ENCODE measurements at regions not wholly inside any gene's neighbourhood (a gene's known extent, or its start where the extent isn't known, plus 50 kb on each side); places are given as distances from the start of the nearest gene placed in this dataset.

GRCh38 chr5:145293716-145294115 is 541.4 kb downstream of the PRELID2 start:
- H3K27ac Mint-ChIP-seq: no peak overlapping the region
- DNase-seq (ENCODE audit: low spot score in 2 of 2, unreplicated experiment in 2 of 2): no peak
- H3K36me3 Mint-ChIP-seq: no peaks in the 10 kb centered on the region
- no peaks in the 10 kb centered on the region for H3K9me3 Mint-ChIP-seq
- TF ChIP-seq, protein P1, sequence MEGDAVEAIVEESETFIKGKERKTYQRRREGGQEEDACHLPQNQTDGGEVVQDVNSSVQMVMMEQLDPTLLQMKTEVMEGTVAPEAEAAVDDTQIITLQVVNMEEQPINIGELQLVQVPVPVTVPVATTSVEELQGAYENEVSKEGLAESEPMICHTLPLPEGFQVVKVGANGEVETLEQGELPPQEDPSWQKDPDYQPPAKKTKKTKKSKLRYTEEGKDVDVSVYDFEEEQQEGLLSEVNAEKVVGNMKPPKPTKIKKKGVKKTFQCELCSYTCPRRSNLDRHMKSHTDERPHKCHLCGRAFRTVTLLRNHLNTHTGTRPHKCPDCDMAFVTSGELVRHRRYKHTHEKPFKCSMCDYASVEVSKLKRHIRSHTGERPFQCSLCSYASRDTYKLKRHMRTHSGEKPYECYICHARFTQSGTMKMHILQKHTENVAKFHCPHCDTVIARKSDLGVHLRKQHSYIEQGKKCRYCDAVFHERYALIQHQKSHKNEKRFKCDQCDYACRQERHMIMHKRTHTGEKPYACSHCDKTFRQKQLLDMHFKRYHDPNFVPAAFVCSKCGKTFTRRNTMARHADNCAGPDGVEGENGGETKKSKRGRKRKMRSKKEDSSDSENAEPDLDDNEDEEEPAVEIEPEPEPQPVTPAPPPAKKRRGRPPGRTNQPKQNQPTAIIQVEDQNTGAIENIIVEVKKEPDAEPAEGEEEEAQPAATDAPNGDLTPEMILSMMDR (IDR thresholded peaks at IDR 0.05; ENCODE audit: unreplicated experiment): no peak
- H3K27me3 Mint-ChIP-seq (ENCODE audit: low read depth): no peaks in the 10 kb centered on the region
- H3K4me1 Mint-ChIP-seq: no peaks in the 10 kb centered on the region
- no peak overlapping the region for H3K4me3 Mint-ChIP-seq

DNA sequence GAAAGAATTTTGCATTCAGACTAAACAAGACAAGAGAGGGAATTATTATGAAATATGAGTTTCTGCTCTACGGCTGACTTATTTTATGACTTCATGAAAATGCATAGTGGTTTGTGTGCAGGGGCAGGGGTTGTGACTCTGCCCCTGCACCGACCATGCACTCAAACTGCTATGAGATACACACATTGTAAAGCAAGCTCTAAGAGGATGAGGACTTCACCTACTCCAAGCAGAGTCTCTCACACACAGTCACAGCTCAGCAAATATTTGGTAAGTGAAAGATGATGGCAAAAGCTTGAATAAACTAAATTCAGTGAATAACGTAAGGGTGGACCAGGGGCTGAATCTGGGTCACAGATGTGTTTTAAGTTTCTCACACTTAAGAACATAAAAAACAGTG is 542.9 kb downstream of the PRELID2 start:
- Mint-ChIP-seq H3K4me3 (no peak overlapping the region), H3K36me3 (no peaks in the 10 kb centered on the region), H3K27me3 (ENCODE audit: low read depth) (no peaks in the 10 kb centered on the region), H3K27ac (no peak overlapping the region), H3K9me3 (no peaks in the 10 kb centered on the region), H3K4me1 (no peaks in the 10 kb centered on the region)
- TF ChIP-seq, protein P1 (IDR thresholded peaks at IDR 0.05; ENCODE audit: unreplicated experiment): no peak
- no peak for DNase-seq (ENCODE audit: low spot score in 2 of 2, unreplicated experiment in 2 of 2)

DNA sequence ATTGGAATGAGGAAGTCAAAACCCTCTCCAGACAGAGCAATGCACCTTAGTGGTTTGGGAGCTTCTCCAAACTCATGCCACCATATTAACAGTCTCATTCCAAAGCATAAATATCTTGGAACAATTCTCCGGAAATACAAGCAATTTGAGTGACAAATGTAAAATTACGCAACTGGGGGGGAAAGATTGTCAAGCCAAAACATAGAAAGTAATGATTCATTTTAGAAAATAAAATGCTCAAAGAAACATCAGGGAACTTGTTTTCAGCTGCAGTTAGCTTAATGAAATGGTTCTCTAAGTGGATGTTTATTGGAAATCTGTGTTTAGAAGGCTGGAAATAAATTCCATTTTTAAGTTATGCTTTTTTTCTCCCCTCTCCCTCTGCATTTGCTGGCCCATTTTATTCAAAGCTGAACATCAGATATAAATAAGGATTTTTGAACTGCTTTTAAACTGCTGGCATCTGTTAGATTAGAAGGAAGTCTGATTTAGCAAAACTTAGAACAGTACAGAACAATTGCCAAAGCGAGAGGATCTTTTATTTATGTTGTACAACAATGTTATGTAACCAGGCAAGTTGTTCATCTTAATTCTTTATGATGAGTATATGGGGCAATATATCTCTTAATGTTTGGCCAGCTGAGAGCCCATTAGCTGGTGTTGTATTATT is 551.9 kb downstream of the PRELID2 start:
- Mint-ChIP-seq H3K27me3 (ENCODE audit: low read depth) (peaks cover 4% of the 10 kb centered on the region), H3K27ac (no peak overlapping the region), H3K4me3 (no peak overlapping the region), H3K4me1 (peaks cover 5% of the 10 kb centered on the region), H3K36me3 (no peaks in the 10 kb centered on the region), H3K9me3 (no peaks in the 10 kb centered on the region)
- TF ChIP-seq, protein P1 (IDR thresholded peaks at IDR 0.05; ENCODE audit: unreplicated experiment): no peak
- DNase-seq (ENCODE audit: low spot score in 2 of 2, unreplicated experiment in 2 of 2): no peak

GRCh38 chr5:145280806-145281205 is 554.3 kb downstream of the PRELID2 start:
- TF ChIP-seq, protein P1 (IDR thresholded peaks at IDR 0.05; ENCODE audit: unreplicated experiment): no peak
- peaks cover 8% of the 10 kb centered on the region for H3K27me3 Mint-ChIP-seq (ENCODE audit: low read depth)
- H3K36me3 Mint-ChIP-seq: no peaks in the 10 kb centered on the region
- H3K4me1 Mint-ChIP-seq: peaks cover 5% of the 10 kb centered on the region
- DNase-seq (ENCODE audit: low spot score in 2 of 2, unreplicated experiment in 2 of 2): no peak
- H3K4me3 Mint-ChIP-seq: no peak overlapping the region
- H3K27ac Mint-ChIP-seq: no peak overlapping the region
- H3K9me3 Mint-ChIP-seq: no peaks in the 10 kb centered on the region

- H3K27me3 Mint-ChIP-seq (ENCODE audit: low read depth): peaks cover 4% of the 10 kb centered on the region
- no peaks in the 10 kb centered on the region for H3K9me3 Mint-ChIP-seq
- no peaks in the 10 kb centered on the region for H3K36me3 Mint-ChIP-seq
- no peak for DNase-seq (ENCODE audit: low spot score in 2 of 2, unreplicated experiment in 2 of 2)
- peaks cover 5% of the 10 kb centered on the region for H3K4me1 Mint-ChIP-seq
- no peak overlapping the region for H3K27ac Mint-ChIP-seq
- TF ChIP-seq, protein P1 (IDR thresholded peaks at IDR 0.05; ENCODE audit: unreplicated experiment): no peak
- H3K4me3 Mint-ChIP-seq: no peak overlapping the region
Observed at GRCh38 chr5:145280214-145280613, 554.9 kb downstream of the PRELID2 start.

- TF ChIP-seq, protein P1 (IDR thresholded peaks at IDR 0.05; ENCODE audit: unreplicated experiment): no peak
- Mint-ChIP-seq H3K27ac (no peak overlapping the region), H3K4me1 (no peaks in the 10 kb centered on the region), H3K27me3 (ENCODE audit: low read depth) (no peaks in the 10 kb centered on the region), H3K36me3 (no peaks in the 10 kb centered on the region), H3K4me3 (no peak overlapping the region), H3K9me3 (peaks cover 31% of the 10 kb centered on the region)
- DNase-seq (ENCODE audit: low spot score in 2 of 2, unreplicated experiment in 2 of 2): no peak
Observed at GRCh38 chr5:145260670-145261069, 574.5 kb downstream of the PRELID2 start.

Data from mesothelial cell of epicardium (in vitro differentiated cells).